ENCODE measurements at regions not wholly inside any gene's neighbourhood (a gene's known extent, or its start where the extent isn't known, plus 50 kb on each side); places are given as distances from the start of the nearest gene placed in this dataset.

DNA sequence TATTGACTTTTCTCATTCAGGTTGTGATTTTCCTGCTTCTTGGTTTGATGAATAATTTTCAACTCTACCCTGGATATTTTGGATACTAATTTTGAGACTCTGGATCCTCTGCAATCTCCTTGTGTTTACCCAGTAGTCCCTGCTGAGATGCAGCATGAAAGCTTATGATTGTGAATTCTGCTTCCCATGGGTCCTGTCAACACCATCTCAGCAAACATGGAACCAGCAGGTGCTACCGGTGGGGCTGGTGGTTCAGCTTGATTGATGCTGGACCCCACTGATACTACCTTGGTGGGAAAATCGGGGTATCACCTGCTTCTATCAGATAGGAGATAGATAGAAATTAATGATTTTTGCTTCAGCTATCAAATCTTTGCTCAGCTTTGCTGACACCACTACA is 81.1 kb downstream of the SOWAHC start:
- no peak overlapping the region for H3K4me3 ChIP-seq (ENCODE audit: low read depth, low read length)
- TF ChIP-seq CTCF (IDR thresholded peaks at IDR 0.05; ENCODE audit: low read depth, low read length): no peak

GRCh38 chr2:109699646-109700045 is 85.5 kb downstream of the SOWAHC start:
- H3K4me3 ChIP-seq (ENCODE audit: low read depth, low read length): no peak overlapping the region
- no peak for TF ChIP-seq CTCF (IDR thresholded peaks at IDR 0.05; ENCODE audit: low read depth, low read length)

DNA sequence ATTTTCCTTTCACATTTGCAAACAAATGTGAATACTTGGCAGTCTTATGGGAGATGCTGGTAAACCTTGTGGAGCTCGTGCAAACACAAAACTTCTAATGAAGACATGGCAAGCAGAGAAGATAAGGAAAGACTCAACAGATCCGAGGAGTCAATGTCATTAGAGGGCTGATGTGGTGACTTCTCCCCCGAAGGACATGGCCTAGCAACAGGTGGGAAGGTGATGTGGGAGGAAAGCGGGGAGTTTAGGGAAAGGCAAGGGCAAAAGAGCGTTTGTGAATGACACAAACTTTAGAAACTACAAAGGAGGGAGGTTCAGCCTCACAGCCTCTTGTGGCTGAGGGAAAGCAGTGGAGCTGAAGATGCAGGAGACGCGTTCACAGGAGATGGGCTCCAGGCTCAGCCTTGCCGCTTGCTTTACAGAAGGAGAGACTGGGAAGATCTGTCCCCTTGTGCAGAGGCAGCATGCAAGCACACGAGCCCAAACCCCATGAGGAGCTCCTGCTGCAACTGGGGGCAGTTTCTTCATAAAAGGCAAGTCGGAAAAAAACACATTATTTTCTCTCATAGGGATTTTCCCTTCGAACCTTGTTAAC is 86.6 kb downstream of the SOWAHC start:
- no peak overlapping the region for H3K4me3 ChIP-seq (ENCODE audit: low read depth, low read length)
- no peak for TF ChIP-seq CTCF (IDR thresholded peaks at IDR 0.05; ENCODE audit: low read depth, low read length)

DNA sequence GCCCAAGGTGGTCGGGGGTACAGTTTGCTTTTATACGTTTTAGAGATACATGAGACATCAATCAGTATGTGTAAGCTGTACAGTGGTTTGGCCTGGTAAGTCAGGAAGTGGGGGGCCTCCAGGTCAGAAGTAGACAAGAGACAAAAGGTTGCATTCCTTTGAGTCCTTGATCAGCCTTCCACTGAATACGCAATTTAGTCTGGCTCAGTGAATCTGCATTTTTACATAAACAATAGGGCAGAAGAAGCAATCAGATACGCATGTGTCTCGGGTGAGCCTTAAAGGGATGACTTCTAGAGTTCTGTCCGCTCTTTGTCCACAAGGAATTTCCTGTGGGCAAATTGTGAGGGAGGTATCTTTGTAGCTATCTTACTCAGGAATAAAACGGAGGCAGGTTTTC is 87.2 kb downstream of the SOWAHC start:
- H3K4me3 ChIP-seq (ENCODE audit: low read depth, low read length): no peak overlapping the region
- no peak for TF ChIP-seq CTCF (IDR thresholded peaks at IDR 0.05; ENCODE audit: low read depth, low read length)

DNA sequence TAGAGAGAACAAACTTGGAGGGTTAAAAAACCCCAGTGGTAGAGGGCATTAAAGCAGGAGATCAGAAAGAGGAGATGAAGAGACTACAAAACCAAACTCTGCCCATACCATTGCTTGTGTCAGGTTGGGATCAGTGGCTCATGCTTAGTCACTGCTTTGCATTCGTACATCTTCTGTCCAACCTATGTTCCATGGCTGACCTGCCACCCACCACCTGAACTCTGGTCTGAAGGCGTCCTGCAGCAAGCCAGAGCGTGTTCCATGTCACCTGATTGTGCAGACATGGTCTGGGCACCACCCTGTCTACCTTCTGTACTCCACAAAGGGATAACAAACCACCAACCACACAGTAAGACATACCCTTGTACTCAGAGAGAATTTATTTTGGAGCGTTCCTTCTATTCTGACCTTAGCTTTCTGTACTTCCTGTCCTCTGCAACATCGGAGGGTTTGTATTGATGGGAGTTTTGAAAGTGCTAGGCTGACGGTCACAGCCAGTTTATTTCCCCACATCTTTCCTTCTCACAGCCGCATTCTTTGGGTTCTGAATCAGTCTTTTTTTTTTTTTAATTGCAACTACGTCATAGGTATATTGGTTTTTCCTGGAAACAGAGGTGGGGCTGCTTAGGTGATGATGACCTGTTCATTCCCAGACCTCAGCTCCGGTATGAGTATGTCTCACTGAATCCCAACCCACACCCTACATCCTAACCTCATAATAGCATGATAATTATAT is 88.3 kb downstream of the SOWAHC start:
- TF ChIP-seq CTCF (IDR thresholded peaks at IDR 0.05; ENCODE audit: low read depth, low read length): no peak
- H3K4me3 ChIP-seq (ENCODE audit: low read depth, low read length): no peak overlapping the region

DNA sequence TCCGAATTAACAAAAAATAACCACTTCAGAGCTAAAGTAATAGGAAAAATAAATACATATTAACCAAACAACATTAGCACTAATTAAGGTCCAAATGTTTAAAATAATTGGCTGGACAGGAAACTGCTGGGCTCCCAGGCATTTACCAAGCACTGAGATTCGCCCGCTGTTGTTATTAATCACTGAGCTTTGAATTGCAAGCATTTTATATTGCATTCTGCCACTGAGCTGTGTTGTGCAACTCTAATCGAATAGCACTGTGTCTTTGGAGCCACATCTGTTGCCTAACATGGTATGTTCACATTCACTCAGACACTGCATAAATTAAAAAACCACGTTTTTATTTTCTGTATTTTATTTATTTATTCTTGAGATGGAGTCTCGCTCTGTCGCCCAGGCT is 88.9 kb downstream of the SOWAHC start:
- TF ChIP-seq CTCF (IDR thresholded peaks at IDR 0.05; ENCODE audit: low read depth, low read length): no peak
- H3K4me3 ChIP-seq (ENCODE audit: low read depth, low read length): no peak overlapping the region

GRCh38 chr2:109703798-109704197 is 89.6 kb downstream of the SOWAHC start:
- no peak overlapping the region for H3K4me3 ChIP-seq (ENCODE audit: low read depth, low read length)
- no peak for TF ChIP-seq CTCF (IDR thresholded peaks at IDR 0.05; ENCODE audit: low read depth, low read length)
